ENCODE measurements at regions not wholly inside any gene's neighbourhood (a gene's known extent, or its start where the extent isn't known, plus 50 kb on each side); places are given as distances from the start of the nearest gene placed in this dataset.

DNA sequence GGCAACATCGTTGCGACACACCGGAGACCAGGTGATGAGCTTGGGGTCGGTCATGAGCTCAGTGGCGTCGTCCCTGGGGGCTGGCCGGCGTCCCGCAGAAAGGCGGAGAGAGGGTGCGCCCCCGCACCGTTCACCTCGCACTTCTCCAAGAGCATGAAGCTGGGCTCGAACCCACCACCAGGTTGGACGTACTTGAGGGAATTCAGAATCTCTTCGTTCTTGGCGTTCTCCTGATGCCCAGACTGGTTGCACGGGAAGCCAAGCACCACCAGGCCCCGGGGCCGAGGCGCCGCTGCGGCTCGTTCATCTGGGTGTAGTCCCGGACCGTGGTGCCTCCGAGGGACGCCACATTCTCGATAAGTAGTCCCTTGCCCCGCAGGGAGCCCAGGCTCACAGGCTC is 176.6 kb upstream of the ADAMTS5 start:
- Histone ChIP-seq H3K27ac (ENCODE audit: insufficient read depth, low read depth, low read length) (no peak overlapping the region), H3K9me3 (replicated peaks; ENCODE audit: control insufficient read depth, insufficient read depth, low read length) (no peaks in the 10 kb centered on the region), H3K27me3 (ENCODE audit: control insufficient read depth in 2 of 2, insufficient read depth in 2 of 2, low read length in 2 of 2) (no peaks in the 10 kb centered on the region), H3K4me1 (ENCODE audit: control insufficient read depth, extremely low read depth, insufficient read depth, low read length) (no peaks in the 10 kb centered on the region), H3K4me3 (replicated peaks in 1 of 3; ENCODE audit: insufficient read depth in 1 of 3, low read depth in 1 of 3, low read length in 3 of 3) (no peak overlapping the region), H3K36me3 (ENCODE audit: control insufficient read depth in 2 of 2, extremely low read depth in 1 of 2, insufficient read depth in 2 of 2, low read length in 2 of 2) (no peaks in the 10 kb centered on the region), H4K20me1 (replicated peaks; ENCODE audit: control insufficient read depth, extremely low read depth, insufficient read depth, low read length) (no peaks in the 10 kb centered on the region), H2AFZ (ENCODE audit: low read depth, low read length) (no peak overlapping the region), H3K4me2 (ENCODE audit: insufficient read depth, low read length) (no peak overlapping the region), H3K79me2 (ENCODE audit: control insufficient read depth, insufficient read depth, low read length) (no peaks in the 10 kb centered on the region), H3K9me1 (replicated peaks; ENCODE audit: control insufficient read depth, extremely low read depth, insufficient read depth, low read length) (no peaks in the 10 kb centered on the region), H3K9ac (replicated peaks; ENCODE audit: extremely low read depth, insufficient read depth, low read length) (no peak overlapping the region)
- intact Hi-C loops (cut with micrococcal nuclease) (no loop called here), dilution Hi-C loops (cut with MboI; ENCODE audit: extremely low pct_ligation_motif_present, low sequenced_read_pairs) (no loop called here)
- ChIA-PET CTCF (no interaction called here), POLR2A (no interaction called here)
- DNase-seq (ENCODE audit: low read depth, low spot score), result no peak
- TF ChIP-seq POLR2A (IDR thresholded peaks at IDR 0.05; ENCODE audit: low read depth, low read length) (no peak), POLR2AphosphoS5 (IDR thresholded peaks at IDR 0.05; ENCODE audit: insufficient read depth, low read depth, low read length) (no peak), EZH2 (IDR thresholded peaks at IDR 0.05; ENCODE audit: borderline replicate concordance, low read depth, low read length, severe bottlenecking) (no peak), MYC (IDR thresholded peaks at IDR 0.05; ENCODE audit: low read depth, low read length) (no peak)
- TF ChIP-seq, protein P1, sequence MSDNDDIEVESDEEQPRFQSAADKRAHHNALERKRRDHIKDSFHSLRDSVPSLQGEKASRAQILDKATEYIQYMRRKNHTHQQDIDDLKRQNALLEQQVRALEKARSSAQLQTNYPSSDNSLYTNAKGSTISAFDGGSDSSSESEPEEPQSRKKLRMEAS (IDR thresholded peaks at IDR 0.05; ENCODE audit: insufficient read depth, insufficient read length), result no peak
- BruUV-seq (replicated peaks), result no TSS peak
- no peak for FAIRE-seq

DNA sequence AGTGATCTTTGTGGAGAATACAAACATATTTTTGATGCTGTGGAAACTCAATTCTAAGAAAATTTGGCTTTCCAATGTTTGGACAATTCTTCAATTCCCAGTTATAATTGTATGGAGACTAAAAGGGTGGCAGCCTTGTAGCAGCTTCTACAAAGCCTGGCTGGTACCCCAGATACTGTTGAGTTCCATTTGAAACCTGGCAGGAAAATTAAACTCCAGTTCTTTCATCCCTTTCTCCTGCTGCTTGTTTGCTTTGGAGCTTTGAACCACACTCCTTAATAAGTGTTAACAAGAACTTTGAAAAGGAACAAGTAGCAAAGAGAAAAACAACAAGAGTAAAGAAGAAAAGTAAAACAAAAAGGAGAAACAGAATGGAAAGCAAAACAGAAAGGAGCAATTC is 172.6 kb upstream of the ADAMTS5 start:
- no peaks in the 10 kb centered on the region for H3K4me1 ChIP-seq (ENCODE audit: control insufficient read depth, extremely low read depth, insufficient read depth, low read length)
- no peak overlapping the region for H3K4me3 ChIP-seq (replicated peaks in 1 of 3; ENCODE audit: insufficient read depth in 1 of 3, low read depth in 1 of 3, low read length in 3 of 3)
- DNase-seq (ENCODE audit: low read depth, low spot score), result no peak
- no peaks in the 10 kb centered on the region for H3K36me3 ChIP-seq (ENCODE audit: control insufficient read depth in 2 of 2, extremely low read depth in 1 of 2, insufficient read depth in 2 of 2, low read length in 2 of 2)
- H2AFZ ChIP-seq (ENCODE audit: low read depth, low read length), result no peak overlapping the region
- intact Hi-C loops (cut with micrococcal nuclease) (no loop called here), dilution Hi-C loops (cut with MboI; ENCODE audit: extremely low pct_ligation_motif_present, low sequenced_read_pairs) (no loop called here)
- no peaks in the 10 kb centered on the region for H3K79me2 ChIP-seq (ENCODE audit: control insufficient read depth, insufficient read depth, low read length)
- H3K9me1 ChIP-seq (replicated peaks; ENCODE audit: control insufficient read depth, extremely low read depth, insufficient read depth, low read length), result no peaks in the 10 kb centered on the region
- no peak overlapping the region for H3K27ac ChIP-seq (ENCODE audit: insufficient read depth, low read depth, low read length)
- H4K20me1 ChIP-seq (replicated peaks; ENCODE audit: control insufficient read depth, extremely low read depth, insufficient read depth, low read length), result no peaks in the 10 kb centered on the region
- FAIRE-seq, result no peak
- TF ChIP-seq GATA2 (IDR thresholded peaks at IDR 0.05; ENCODE audit: insufficient read depth, insufficient read length, low read depth, low read length) (no peak), EZH2 (IDR thresholded peaks at IDR 0.05; ENCODE audit: borderline replicate concordance, low read depth, low read length, severe bottlenecking) (no peak), POLR2A (IDR thresholded peaks at IDR 0.05; ENCODE audit: low read depth, low read length) (no peak), POLR2AphosphoS5 (IDR thresholded peaks at IDR 0.05; ENCODE audit: insufficient read depth, low read depth, low read length) (no peak), FOS (IDR thresholded peaks at IDR 0.05; ENCODE audit: borderline replicate concordance, insufficient read depth, low read length) (no peak), JUN (IDR thresholded peaks at IDR 0.05; ENCODE audit: borderline replicate concordance, insufficient read depth, insufficient read length, low read depth) (no peak), MYC (IDR thresholded peaks at IDR 0.05; ENCODE audit: low read depth, low read length) (no peak)
- TF ChIP-seq, protein P1 (IDR thresholded peaks at IDR 0.05; ENCODE audit: insufficient read depth, insufficient read length), result no peak
- TF ChIP-seq, protein P2, sequence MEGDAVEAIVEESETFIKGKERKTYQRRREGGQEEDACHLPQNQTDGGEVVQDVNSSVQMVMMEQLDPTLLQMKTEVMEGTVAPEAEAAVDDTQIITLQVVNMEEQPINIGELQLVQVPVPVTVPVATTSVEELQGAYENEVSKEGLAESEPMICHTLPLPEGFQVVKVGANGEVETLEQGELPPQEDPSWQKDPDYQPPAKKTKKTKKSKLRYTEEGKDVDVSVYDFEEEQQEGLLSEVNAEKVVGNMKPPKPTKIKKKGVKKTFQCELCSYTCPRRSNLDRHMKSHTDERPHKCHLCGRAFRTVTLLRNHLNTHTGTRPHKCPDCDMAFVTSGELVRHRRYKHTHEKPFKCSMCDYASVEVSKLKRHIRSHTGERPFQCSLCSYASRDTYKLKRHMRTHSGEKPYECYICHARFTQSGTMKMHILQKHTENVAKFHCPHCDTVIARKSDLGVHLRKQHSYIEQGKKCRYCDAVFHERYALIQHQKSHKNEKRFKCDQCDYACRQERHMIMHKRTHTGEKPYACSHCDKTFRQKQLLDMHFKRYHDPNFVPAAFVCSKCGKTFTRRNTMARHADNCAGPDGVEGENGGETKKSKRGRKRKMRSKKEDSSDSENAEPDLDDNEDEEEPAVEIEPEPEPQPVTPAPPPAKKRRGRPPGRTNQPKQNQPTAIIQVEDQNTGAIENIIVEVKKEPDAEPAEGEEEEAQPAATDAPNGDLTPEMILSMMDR (IDR thresholded peaks at IDR 0.05; ENCODE audit: extremely low read depth in 1 of 2, insufficient read depth in 1 of 2, low read depth in 1 of 2, low read length in 2 of 2), result no peak
- H3K9ac ChIP-seq (replicated peaks; ENCODE audit: extremely low read depth, insufficient read depth, low read length), result no peak overlapping the region
- ChIA-PET POLR2A (no interaction called here), CTCF (no interaction called here)
- no peaks in the 10 kb centered on the region for H3K27me3 ChIP-seq (ENCODE audit: control insufficient read depth in 2 of 2, insufficient read depth in 2 of 2, low read length in 2 of 2)
- no peaks in the 10 kb centered on the region for H3K9me3 ChIP-seq (replicated peaks; ENCODE audit: control insufficient read depth, insufficient read depth, low read length)
- no TSS peak for BruUV-seq (replicated peaks)
- no peak overlapping the region for H3K4me2 ChIP-seq (ENCODE audit: insufficient read depth, low read length)
